IPS-15b (cell line): ENCODE measurements at regions not wholly inside any gene's neighbourhood (a gene's known extent, or its start where the extent isn't known, plus 50 kb on each side); places are given as distances from the start of the nearest gene placed in this dataset.
A peak's percentile ranks its signal among the peaks of the same experiment; 100 is the strongest.
"Not testable (repeated sequence)": the region's sequence is repeated elsewhere in the genome, so short reads cannot be mapped to it uniquely, and the experiment has no call there.

ENCODE experiments used
- H3K27me3 ChIP-seq: one replicate; pipeline ENCODE4 v1.6.1; 2013; ENCODE audit warnings: low read length; ENCODE audit not compliant: control insufficient read depth, insufficient read depth
- H3K36me3 ChIP-seq: one replicate; pipeline ENCODE4 v1.6.1; 2013; ENCODE audit warnings: low read length; ENCODE audit not compliant: control insufficient read depth, insufficient read depth
- H3K4me1 ChIP-seq: one replicate; pipeline ENCODE4 v1.6.1; 2013; ENCODE audit warnings: mild to moderate bottlenecking, low read length; ENCODE audit not compliant: control insufficient read depth, insufficient read depth
- H3K4me3 ChIP-seq: one replicate; pipeline ENCODE4 v1.5.1; 2013; ENCODE audit warnings: low read depth, low read length
- H3K9ac ChIP-seq: one replicate; pipeline ENCODE4 v1.6.1; 2013; ENCODE audit warnings: low read depth, mild to moderate bottlenecking, low read length
- H3K9me3 ChIP-seq: one replicate; pipeline ENCODE4 v1.6.1; 2013; ENCODE audit warnings: mild to moderate bottlenecking, low read length; ENCODE audit not compliant: control insufficient read depth, insufficient read depth

DNA sequence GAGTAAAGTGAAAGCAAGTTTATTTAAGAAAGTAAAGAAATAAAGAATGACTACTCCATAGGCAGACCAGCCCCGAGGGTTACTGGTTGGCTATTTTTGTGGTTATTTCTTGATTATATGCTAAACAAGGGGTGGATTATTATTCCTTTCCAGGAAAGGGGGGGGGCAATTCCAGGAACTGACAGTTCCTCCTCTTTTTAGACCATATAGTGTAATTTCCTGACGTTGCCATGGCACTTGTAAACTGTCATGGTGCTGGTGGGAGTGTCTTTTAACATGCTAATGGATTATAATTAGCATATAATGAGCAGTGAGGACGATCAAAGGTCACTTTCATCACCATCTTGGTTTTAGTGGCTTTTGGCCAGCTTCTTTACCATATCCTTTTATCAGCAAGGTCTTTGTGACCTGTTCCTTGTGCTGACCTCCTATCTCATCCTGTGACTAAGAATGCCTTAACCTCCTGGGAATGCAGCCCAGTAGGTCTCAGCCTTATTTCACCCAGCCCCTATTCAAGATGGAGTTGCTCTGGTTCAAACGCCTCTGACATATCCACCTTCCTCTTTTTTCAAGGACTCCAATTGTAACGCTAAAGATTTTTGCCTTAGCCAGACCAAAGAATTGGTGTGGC lies 104.1 kb downstream of the FAM72C start:
- not testable (repeated sequence) for H3K4me3 ChIP-seq, H3K4me1 ChIP-seq, H3K9me3 ChIP-seq, H3K27me3 ChIP-seq, H3K9ac ChIP-seq, H3K36me3 ChIP-seq

GRCh38 chr1:143863901-143864520 lies 107.8 kb downstream of the FAM72C start:
- H3K9ac ChIP-seq, H3K27me3 ChIP-seq, H3K9me3 ChIP-seq, H3K36me3 ChIP-seq, H3K4me3 ChIP-seq, H3K4me1 ChIP-seq: not testable (repeated sequence)

GRCh38 chr1:143862722-143863121 lies 109.1 kb downstream of the FAM72C start:
- not testable (repeated sequence) for H3K27me3 ChIP-seq, H3K36me3 ChIP-seq, H3K4me3 ChIP-seq, H3K9ac ChIP-seq, H3K4me1 ChIP-seq, H3K9me3 ChIP-seq

DNA sequence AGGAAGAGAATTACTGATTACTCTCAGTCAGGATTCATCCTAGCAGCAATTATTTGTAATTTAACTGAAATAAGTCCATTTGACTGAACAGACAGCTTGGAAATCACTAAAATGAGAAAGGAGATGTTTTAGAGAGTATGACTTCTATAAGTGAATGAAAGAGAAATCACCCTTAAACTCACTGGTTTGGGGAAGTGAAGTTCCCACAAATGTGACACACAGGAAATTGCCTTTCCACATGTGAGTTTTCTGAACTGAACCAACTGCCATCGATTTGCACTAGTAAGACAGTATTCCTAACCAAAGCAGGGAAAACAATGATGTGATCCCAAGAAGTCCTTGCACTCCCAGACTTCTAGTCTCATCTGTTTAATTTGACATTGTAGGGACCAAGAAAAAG lies 110.5 kb downstream of the FAM72C start:
- not testable (repeated sequence) for H3K4me1 ChIP-seq, H3K36me3 ChIP-seq, H3K4me3 ChIP-seq, H3K9me3 ChIP-seq, H3K27me3 ChIP-seq, H3K9ac ChIP-seq

- H3K27me3 ChIP-seq, H3K4me1 ChIP-seq, H3K36me3 ChIP-seq, H3K4me3 ChIP-seq, H3K9ac ChIP-seq, H3K9me3 ChIP-seq: not testable (repeated sequence)
These were observed 115.9 kb downstream of the FAM72C start for GRCh38 chr1:143855867-143856266.

DNA sequence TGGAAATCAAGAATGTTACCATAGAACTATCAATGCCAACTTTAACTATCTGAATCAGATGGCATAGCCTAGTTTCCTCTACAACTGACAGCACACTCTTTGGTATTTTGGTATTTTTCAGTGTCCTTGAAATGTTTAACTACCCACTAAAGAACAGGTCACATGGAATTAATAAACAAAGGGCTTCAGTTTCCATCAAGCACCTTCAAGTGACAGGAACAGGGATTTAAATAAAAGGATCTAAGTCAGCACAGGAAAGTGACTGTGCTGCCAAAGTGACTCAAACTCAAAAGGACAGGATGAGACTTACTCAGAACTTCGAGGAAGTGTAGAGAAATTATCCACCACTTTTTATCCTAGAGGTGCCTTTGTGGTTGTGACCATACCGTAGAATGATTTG lies 117.7 kb downstream of the FAM72C start:
- H3K27me3 ChIP-seq, H3K9me3 ChIP-seq, H3K9ac ChIP-seq, H3K4me3 ChIP-seq, H3K4me1 ChIP-seq, H3K36me3 ChIP-seq: not testable (repeated sequence)

GRCh38 chr1:143850637-143851036 lies 121.1 kb downstream of the FAM72C start:
- not testable (repeated sequence) for H3K4me3 ChIP-seq, H3K4me1 ChIP-seq, H3K9me3 ChIP-seq

GRCh38 chr1:143848859-143849258 lies 122.9 kb downstream of the FAM72C start:
- H3K27me3 ChIP-seq, H3K4me1 ChIP-seq, H3K9ac ChIP-seq, H3K36me3 ChIP-seq, H3K4me3 ChIP-seq, H3K9me3 ChIP-seq: not testable (repeated sequence)

More at GRCh38 chr1:143850637-143851036, 121.1 kb downstream of the FAM72C start:
- H3K36me3 ChIP-seq, H3K27me3 ChIP-seq, H3K9ac ChIP-seq: not testable (repeated sequence)

DNA sequence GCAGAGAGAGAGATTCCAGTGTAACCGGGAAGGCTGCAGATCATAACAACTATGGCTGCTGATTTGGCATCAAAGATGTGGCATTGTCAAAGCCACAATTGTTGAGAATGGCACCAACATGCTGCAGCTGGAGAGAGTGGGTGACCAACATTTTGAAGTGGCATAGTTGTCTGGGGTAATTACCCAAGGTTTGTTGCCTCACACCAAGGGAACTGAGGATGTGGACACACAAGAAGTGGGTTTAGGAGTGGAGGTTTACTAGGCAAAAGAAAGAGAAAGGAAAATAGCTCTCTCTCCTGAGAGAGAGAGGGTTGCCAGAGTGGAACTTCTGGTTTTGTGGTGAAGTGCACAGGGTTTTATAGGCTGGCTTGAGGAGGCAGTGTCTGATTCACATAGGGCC lies 126.6 kb downstream of the FAM72C start:
- not testable (repeated sequence) for H3K4me1 ChIP-seq, H3K4me3 ChIP-seq, H3K27me3 ChIP-seq, H3K9me3 ChIP-seq, H3K36me3 ChIP-seq, H3K9ac ChIP-seq

DNA sequence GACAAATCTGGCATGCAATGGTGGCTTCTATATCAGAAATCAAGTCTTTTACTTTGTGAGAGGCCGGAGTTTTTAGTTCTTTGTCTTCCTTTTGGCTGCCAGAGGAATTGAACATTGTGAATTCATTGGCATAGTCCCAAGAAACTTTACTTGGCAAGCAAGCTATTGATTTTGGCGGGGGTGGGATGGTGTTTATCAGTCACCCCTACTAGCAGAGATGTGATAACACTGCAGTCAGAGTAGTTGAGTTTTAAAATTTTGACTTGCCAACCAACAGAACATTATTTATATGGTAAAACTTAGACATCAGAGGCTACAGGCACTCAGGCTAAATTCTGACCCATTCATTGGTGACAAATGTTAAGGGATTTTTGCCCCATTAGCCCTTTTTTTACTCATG lies 129.7 kb downstream of the FAM72C start:
- not testable (repeated sequence) for H3K4me3 ChIP-seq, H3K36me3 ChIP-seq, H3K9ac ChIP-seq, H3K4me1 ChIP-seq, H3K27me3 ChIP-seq, H3K9me3 ChIP-seq

- H3K9me3 ChIP-seq, H3K9ac ChIP-seq, H3K27me3 ChIP-seq, H3K4me1 ChIP-seq, H3K36me3 ChIP-seq: not testable (repeated sequence)
- H3K4me3 ChIP-seq, result peak overlapping the region; percentile 43
These were observed 132.6 kb downstream of the FAM72C start for GRCh38 chr1:143839182-143839581.

- H3K27me3 ChIP-seq, H3K9ac ChIP-seq, H3K4me3 ChIP-seq, H3K36me3 ChIP-seq, H3K9me3 ChIP-seq, H3K4me1 ChIP-seq: not testable (repeated sequence)
These were observed 133.2 kb downstream of the FAM72C start for GRCh38 chr1:143838598-143838929.
